ENCODE measurements at regions not wholly inside any gene's neighbourhood (a gene's known extent, or its start where the extent isn't known, plus 50 kb on each side); places are given as distances from the start of the nearest gene placed in this dataset.

DNA sequence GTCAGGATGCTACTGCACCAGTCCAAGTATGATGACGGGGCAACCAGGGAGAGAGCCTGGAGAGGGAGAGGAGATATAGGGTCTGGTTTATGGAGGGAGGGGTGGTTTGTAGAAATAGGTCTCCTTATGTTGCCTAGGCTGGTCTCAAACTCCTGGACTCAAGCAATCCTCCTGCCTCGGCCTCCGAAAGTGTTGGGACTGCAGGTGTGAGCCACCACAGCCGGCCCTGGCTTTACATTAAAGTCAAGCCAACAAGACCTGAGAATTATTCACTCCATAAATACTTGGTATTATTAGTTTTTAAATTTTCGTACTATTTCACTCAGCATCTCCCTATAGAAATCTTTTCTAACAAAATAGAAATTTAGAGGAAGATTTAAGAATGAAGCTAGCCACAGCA, 86.8 kb downstream of the MATN1 start:
- POLR2A ChIA-PET, result no interaction called here
- H3K9me3 ChIP-seq (ENCODE audit: control insufficient read depth in 1 of 2, insufficient read depth in 1 of 2, low read depth in 1 of 2, low read length in 2 of 2), result no peaks in the 10 kb centered on the region
- no peaks in the 10 kb centered on the region for H3K36me3 ChIP-seq (ENCODE audit: control insufficient read depth in 1 of 2, insufficient read depth in 2 of 2, low read length in 2 of 2)
- no TSS peak for BruUV-seq (replicated peaks)
- H3K9me2 ChIP-seq (ENCODE audit: insufficient read depth), result no peaks in the 10 kb centered on the region
- no peaks in the 10 kb centered on the region for H4K20me1 ChIP-seq (ENCODE audit: insufficient read depth)
- H3K9ac ChIP-seq (ENCODE audit: low read length), result no peak overlapping the region
- no peaks in the 10 kb centered on the region for H3K27me3 ChIP-seq (ENCODE audit: insufficient read depth, low read length)
- no peak overlapping the region for H2AFZ ChIP-seq (ENCODE audit: low read depth, low read length, poor library complexity, severe bottlenecking)
- H3K4me1 ChIP-seq (ENCODE audit: control insufficient read depth in 1 of 2, insufficient read depth in 2 of 2, low read length in 2 of 2), result no peaks in the 10 kb centered on the region
- ATAC-seq, result no peak
- no peak overlapping the region for H3K4me3 ChIP-seq (replicated peaks in 1 of 2; ENCODE audit: low read depth in 1 of 2, low read length in 2 of 2)
- no peaks in the 10 kb centered on the region for H3K79me2 ChIP-seq (ENCODE audit: insufficient read depth, low read length)
- RAD21 ChIA-PET (ENCODE audit: low non-redundant PET in 1 of 2, low total read pairs in 2 of 2, uncharacterized antibody in 2 of 2, unreplicated experiment in 2 of 2), result no interaction called here
- no peak for DNase-seq (ENCODE audit: low read depth, low spot score)
- CTCF ChIA-PET, result no interaction called here
- H3K4me2 ChIP-seq (ENCODE audit: low read length), result no peak overlapping the region
- TF ChIP-seq SIN3A (IDR thresholded peaks at IDR 0.05; ENCODE audit: low read depth) (no peak), ZFX (IDR thresholded peaks at IDR 0.05) (no peak), SP1 (IDR thresholded peaks at IDR 0.05; ENCODE audit: low read depth) (no peak), EGR1 (IDR thresholded peaks at IDR 0.05; ENCODE audit: low read depth) (no peak), ZNF274 (IDR thresholded peaks at IDR 0.05; ENCODE audit: low read depth, low read length) (no peak), CEBPB (IDR thresholded peaks at IDR 0.05; ENCODE audit: low read depth) (no peak), CTCF (IDR thresholded peaks at IDR 0.05 in 2 of 3, conservative IDR thresholded peaks at IDR 0.05 in 1 of 3; ENCODE audit: borderline replicate concordance in 1 of 3, insufficient read depth in 1 of 3, low read depth in 2 of 3, low read length in 2 of 3) (no peak), JUND (IDR thresholded peaks at IDR 0.05) (no peak), CBX3 (IDR thresholded peaks at IDR 0.05; ENCODE audit: low read depth) (no peak), POLR2AphosphoS5 (IDR thresholded peaks at IDR 0.05; ENCODE audit: low read depth, low read length) (no peak), ZBTB33 (IDR thresholded peaks at IDR 0.05; ENCODE audit: extremely low read depth, insufficient replicate concordance, low read length) (no peak), EZH2 (IDR thresholded peaks at IDR 0.05) (no peak)
- TF ChIP-seq, protein P1, sequence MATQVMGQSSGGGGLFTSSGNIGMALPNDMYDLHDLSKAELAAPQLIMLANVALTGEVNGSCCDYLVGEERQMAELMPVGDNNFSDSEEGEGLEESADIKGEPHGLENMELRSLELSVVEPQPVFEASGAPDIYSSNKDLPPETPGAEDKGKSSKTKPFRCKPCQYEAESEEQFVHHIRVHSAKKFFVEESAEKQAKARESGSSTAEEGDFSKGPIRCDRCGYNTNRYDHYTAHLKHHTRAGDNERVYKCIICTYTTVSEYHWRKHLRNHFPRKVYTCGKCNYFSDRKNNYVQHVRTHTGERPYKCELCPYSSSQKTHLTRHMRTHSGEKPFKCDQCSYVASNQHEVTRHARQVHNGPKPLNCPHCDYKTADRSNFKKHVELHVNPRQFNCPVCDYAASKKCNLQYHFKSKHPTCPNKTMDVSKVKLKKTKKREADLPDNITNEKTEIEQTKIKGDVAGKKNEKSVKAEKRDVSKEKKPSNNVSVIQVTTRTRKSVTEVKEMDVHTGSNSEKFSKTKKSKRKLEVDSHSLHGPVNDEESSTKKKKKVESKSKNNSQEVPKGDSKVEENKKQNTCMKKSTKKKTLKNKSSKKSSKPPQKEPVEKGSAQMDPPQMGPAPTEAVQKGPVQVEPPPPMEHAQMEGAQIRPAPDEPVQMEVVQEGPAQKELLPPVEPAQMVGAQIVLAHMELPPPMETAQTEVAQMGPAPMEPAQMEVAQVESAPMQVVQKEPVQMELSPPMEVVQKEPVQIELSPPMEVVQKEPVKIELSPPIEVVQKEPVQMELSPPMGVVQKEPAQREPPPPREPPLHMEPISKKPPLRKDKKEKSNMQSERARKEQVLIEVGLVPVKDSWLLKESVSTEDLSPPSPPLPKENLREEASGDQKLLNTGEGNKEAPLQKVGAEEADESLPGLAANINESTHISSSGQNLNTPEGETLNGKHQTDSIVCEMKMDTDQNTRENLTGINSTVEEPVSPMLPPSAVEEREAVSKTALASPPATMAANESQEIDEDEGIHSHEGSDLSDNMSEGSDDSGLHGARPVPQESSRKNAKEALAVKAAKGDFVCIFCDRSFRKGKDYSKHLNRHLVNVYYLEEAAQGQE (IDR thresholded peaks at IDR 0.05; ENCODE audit: low read depth), result no peak
- TF ChIP-seq, protein P2, sequence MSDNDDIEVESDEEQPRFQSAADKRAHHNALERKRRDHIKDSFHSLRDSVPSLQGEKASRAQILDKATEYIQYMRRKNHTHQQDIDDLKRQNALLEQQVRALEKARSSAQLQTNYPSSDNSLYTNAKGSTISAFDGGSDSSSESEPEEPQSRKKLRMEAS (IDR thresholded peaks at IDR 0.05), result no peak
- H3K27ac ChIP-seq (ENCODE audit: low read depth, low read length), result no peak overlapping the region
- intact Hi-C loops (cut with micrococcal nuclease), result no loop called here

All from HCT116 (cell line).